Calu3 (cell line): ENCODE measurements at regions not wholly inside any gene's neighbourhood (a gene's known extent, or its start where the extent isn't known, plus 50 kb on each side); places are given as distances from the start of the nearest gene placed in this dataset.

Experiments
- BruUV-seq: library from RNA; stranded (reverse); fragments of 400-500 nt; replicated peaks from 2 replicates; lab custom pipeline; 2021; lab: Mats Ljungman, UMichigan
- CTCF ChIA-PET: fragments of 300-600 bp; sonication (Branson Sonifier 250); formaldehyde crosslinking; loops from one replicate; lab custom pipeline; 2022; ENCODE audit warnings: antibody characterized with exemption; lab: Charles Lee
- DNase-seq: peaks from one replicate; pipeline ENCODE4 v3.0.0; 2022
- H3K27ac Mint-ChIP-seq: one replicate; pipeline ENCODE4 v1.8.0; 2022; ENCODE audit warnings: mixed read lengths; ENCODE audit not compliant: unreplicated experiment
- H3K27me3 Mint-ChIP-seq: one replicate; pipeline ENCODE4 v1.8.0; 2022; ENCODE audit warnings: mixed read lengths; ENCODE audit not compliant: unreplicated experiment
- H3K36me3 Mint-ChIP-seq: one replicate; pipeline ENCODE4 v1.8.0; 2022; ENCODE audit warnings: mild to moderate bottlenecking, moderate library complexity, mixed read lengths; ENCODE audit not compliant: insufficient read depth, unreplicated experiment
- H3K4me1 Mint-ChIP-seq: one replicate; pipeline ENCODE4 v1.8.0; 2022; ENCODE audit warnings: mild to moderate bottlenecking, low read depth, mixed read lengths; ENCODE audit not compliant: unreplicated experiment
- H3K4me3 Mint-ChIP-seq: one replicate; pipeline ENCODE4 v1.8.0; 2022; ENCODE audit warnings: mild to moderate bottlenecking, low read depth, moderate library complexity, mixed read lengths; ENCODE audit not compliant: unreplicated experiment
- H3K9me3 Mint-ChIP-seq: one replicate; pipeline ENCODE4 v1.8.0; 2022; ENCODE audit warnings: low read depth, mixed read lengths; ENCODE audit not compliant: unreplicated experiment
- intact Hi-C: fragments of 100-400 bp; cut with micrococcal nuclease; formaldehyde crosslinking; loops from one replicate; pipeline ENCODE4 v1.10.0; 2022; ENCODE audit not compliant: unreplicated experiment
- TF ChIP-seq, protein P1 (sequence below): fragments of 200-600 bp; IDR thresholded peaks from one replicate; pipeline ENCODE4 v1.8.0; 2022; ENCODE audit warnings: antibody characterized with exemption; ENCODE audit not compliant: unreplicated experiment

DNA sequence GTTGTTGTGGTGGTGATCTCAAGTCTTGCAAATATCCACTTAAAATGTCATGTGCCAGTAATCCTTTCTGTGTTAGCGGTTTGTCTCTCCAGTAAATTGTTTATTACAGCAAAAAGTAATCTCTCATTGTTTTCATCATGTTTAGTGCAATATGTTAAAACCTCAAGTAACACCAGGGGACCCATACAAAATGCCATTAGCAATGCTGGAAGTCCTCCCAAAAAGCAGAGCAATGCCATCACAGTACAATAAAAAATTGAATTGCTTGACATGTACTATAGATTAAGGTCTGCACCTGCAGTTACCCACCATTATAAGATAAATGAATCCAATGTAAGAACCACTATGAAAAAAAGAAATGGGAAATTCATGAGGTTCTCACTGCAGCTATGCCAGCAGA is 1606.5 kb downstream of the BRINP3 start:
- peaks cover 3% of the 10 kb centered on the region for H3K9me3 Mint-ChIP-seq
- TF ChIP-seq, protein P1, sequence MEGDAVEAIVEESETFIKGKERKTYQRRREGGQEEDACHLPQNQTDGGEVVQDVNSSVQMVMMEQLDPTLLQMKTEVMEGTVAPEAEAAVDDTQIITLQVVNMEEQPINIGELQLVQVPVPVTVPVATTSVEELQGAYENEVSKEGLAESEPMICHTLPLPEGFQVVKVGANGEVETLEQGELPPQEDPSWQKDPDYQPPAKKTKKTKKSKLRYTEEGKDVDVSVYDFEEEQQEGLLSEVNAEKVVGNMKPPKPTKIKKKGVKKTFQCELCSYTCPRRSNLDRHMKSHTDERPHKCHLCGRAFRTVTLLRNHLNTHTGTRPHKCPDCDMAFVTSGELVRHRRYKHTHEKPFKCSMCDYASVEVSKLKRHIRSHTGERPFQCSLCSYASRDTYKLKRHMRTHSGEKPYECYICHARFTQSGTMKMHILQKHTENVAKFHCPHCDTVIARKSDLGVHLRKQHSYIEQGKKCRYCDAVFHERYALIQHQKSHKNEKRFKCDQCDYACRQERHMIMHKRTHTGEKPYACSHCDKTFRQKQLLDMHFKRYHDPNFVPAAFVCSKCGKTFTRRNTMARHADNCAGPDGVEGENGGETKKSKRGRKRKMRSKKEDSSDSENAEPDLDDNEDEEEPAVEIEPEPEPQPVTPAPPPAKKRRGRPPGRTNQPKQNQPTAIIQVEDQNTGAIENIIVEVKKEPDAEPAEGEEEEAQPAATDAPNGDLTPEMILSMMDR: no peak
- no peak overlapping the region for H3K27ac Mint-ChIP-seq
- no peak for DNase-seq
- no TSS peak for BruUV-seq
- H3K36me3 Mint-ChIP-seq: no peaks in the 10 kb centered on the region
- no peaks in the 10 kb centered on the region for H3K4me1 Mint-ChIP-seq
- H3K4me3 Mint-ChIP-seq: no peak overlapping the region
- intact Hi-C loops: no loop called here
- CTCF ChIA-PET: no interaction called here
- no peaks in the 10 kb centered on the region for H3K27me3 Mint-ChIP-seq

DNA sequence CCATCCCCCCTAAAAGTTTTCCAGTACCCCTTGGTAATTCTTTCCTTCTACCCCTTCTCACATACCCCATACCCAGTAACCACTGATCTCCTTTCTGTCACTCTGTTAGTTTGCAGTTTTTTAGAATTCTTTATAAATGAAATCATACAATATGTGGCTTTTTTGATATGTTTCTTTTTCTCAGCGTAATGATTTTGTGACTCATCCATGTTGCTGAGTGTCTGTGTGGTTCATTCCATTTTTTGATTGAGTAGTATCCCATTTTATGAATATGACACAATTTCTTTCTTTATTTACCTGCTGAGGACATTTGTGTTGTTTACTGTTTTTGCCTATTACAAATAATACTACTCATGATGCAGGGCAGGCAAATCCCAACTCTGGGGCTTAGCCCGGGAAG is 1605.3 kb downstream of the BRINP3 start:
- Mint-ChIP-seq H3K4me3 (no peak overlapping the region), H3K27ac (no peak overlapping the region), H3K27me3 (no peaks in the 10 kb centered on the region), H3K4me1 (no peaks in the 10 kb centered on the region), H3K36me3 (no peaks in the 10 kb centered on the region), H3K9me3 (peaks cover 3% of the 10 kb centered on the region)
- intact Hi-C loops: no loop called here
- no peak for DNase-seq
- TF ChIP-seq, protein P1: no peak
- CTCF ChIA-PET: no interaction called here
- BruUV-seq: no TSS peak

DNA sequence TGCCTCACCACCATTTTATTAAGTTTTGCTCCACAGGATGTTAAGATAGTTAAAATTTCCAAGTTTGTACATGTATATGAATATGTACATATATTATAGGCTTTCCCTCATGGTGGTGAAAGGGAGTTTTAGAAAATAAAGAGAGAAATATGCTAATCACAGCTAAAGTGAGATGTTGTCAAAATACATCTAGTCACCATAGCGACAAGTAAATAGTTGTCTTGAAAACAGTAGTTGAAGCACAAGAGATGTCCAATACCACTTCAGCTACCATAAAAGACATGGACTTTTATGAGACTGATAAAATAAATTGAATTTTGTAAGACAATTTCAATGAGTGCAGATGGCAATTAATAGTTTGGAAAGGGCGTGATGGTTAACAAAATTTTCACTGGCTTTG is 1600.0 kb downstream of the BRINP3 start:
- BruUV-seq: no TSS peak
- no peak overlapping the region for H3K27ac Mint-ChIP-seq
- no peaks in the 10 kb centered on the region for H3K27me3 Mint-ChIP-seq
- no peak overlapping the region for H3K4me3 Mint-ChIP-seq
- intact Hi-C loops: no loop called here
- H3K36me3 Mint-ChIP-seq: no peaks in the 10 kb centered on the region
- no peaks in the 10 kb centered on the region for H3K9me3 Mint-ChIP-seq
- TF ChIP-seq, protein P1: no peak
- CTCF ChIA-PET: no interaction called here
- DNase-seq: no peak
- no peaks in the 10 kb centered on the region for H3K4me1 Mint-ChIP-seq

DNA sequence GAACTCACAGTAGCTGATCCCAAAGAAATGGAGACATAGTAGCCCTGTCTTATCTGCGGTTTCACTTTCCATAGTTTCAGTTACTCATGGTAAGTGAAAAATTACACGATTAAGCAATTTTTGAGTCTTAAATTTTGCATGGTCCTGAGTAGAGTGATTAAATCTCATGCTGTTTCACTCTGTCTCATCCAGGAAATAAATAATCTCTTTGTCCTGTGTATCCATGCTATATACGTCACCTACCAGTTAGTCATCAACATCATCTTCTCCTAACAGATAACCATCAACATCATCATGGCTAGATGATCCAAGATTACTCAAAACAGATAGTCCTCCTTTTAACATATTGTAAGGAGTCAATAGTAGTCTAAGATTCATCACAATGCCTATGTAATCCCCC is 1589.3 kb downstream of the BRINP3 start:
- Mint-ChIP-seq H3K4me1 (no peaks in the 10 kb centered on the region), H3K4me3 (no peak overlapping the region), H3K27ac (no peak overlapping the region), H3K27me3 (no peaks in the 10 kb centered on the region), H3K36me3 (no peaks in the 10 kb centered on the region), H3K9me3 (no peaks in the 10 kb centered on the region)
- no TSS peak for BruUV-seq
- TF ChIP-seq, protein P1: no peak
- intact Hi-C loops: no loop called here
- CTCF ChIA-PET: no interaction called here
- DNase-seq: no peak

DNA sequence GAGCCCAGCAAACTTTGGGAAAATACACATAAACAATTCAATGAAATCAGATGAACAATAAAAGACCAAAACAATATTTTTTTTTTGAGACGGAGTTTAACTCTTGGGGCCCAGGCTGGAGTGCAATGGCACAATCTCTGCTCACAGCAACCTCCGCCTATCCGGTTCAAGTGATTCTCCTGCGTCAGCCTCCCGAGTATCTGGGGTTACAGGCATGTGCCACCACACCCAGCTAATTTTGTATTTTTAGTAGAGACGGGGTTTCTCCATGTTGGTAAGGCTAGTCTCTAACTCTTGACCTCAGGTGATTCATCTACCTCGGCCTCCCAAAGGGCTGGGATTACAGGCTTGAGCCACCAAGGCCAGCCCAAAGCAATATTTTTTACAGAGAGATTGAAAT is 1588.5 kb downstream of the BRINP3 start:
- intact Hi-C loops: no loop called here
- CTCF ChIA-PET: interaction anchor here (0.6 kb wide), 1 partner anchor 968 kb away, joined by 3 read pairs; no protein-coding TSS in a partner anchor
- TF ChIP-seq, protein P1: no peak
- Mint-ChIP-seq H3K9me3 (no peaks in the 10 kb centered on the region), H3K27me3 (no peaks in the 10 kb centered on the region), H3K27ac (no peak overlapping the region), H3K36me3 (no peaks in the 10 kb centered on the region), H3K4me1 (no peaks in the 10 kb centered on the region), H3K4me3 (no peak overlapping the region)
- no peak for DNase-seq
- BruUV-seq: no TSS peak
